Upper lobe of left lung (tissue), 6 donors: ENCODE measurements at regions not wholly inside any gene's neighbourhood (a gene's known extent, or its start where the extent isn't known, plus 50 kb on each side); places are given as distances from the start of the nearest gene placed in this dataset.
A peak's percentile ranks its signal among the peaks of the same experiment; 100 is the strongest.

Experiments used
- ATAC-seq, 2 donors: fragments of 200-7000 bp; cut with Tn5 transposase; one replicate each; pipeline ENCODE4 v1.9.1; 2022; ENCODE audit warnings: mild to moderate bottlenecking in 2 of 2, moderate library complexity in 2 of 2; ENCODE audit not compliant: low FRiP score in 2 of 2
- DNase-seq, 2 donors: peaks; one replicate each; pipeline ENCODE4 v3.0.0-alpha.2; 2019 to 2020
- H3K27ac ChIP-seq, 4 donors: fragments of 200-600 bp; sonication (generic); one replicate each; pipeline ENCODE4 v1.5.1; 2016 to 2019
- H3K27me3 ChIP-seq, 4 donors: fragments of 200-600 bp; sonication (generic); one replicate each; pipeline ENCODE4 v1.5.1; 2017 to 2019
- H3K36me3 ChIP-seq, 4 donors: fragments of 200-600 bp; sonication (generic); one replicate each; pipeline ENCODE4 v1.5.1; 2016 to 2019
- H3K4me1 ChIP-seq, 4 donors: fragments of 200-600 bp; sonication (generic); one replicate each; pipeline ENCODE4 v1.5.1; 2018 to 2019
- H3K4me3 ChIP-seq, 4 donors: fragments of 200-600 bp; sonication (generic); one replicate each; pipeline ENCODE4 v1.5.1; 2017 to 2019; ENCODE audit warnings: mild to moderate bottlenecking in 2 of 4, moderate library complexity in 1 of 4
- H3K9me3 ChIP-seq, 4 donors: fragments of 200-600 bp; sonication (generic); one replicate each; pipeline ENCODE4 v1.5.1; 2018 to 2019
- CTCF ChIP-seq, 6 experiments: fragments of 450-650 bp in 4 of 6; fragments of 200-600 bp in 2 of 6; sonication (generic) in 2 of 6; IDR thresholded peaks; one replicate each; pipeline ENCODE4 v1.5.1; 2016 to 2019; ENCODE audit warnings: antibody characterized with exemption in 6 of 6
- EP300 ChIP-seq, 4 donors: sonication (generic); formaldehyde crosslinking; IDR thresholded peaks; one replicate each; pipeline ENCODE4 v1.5.1; 2017; ENCODE audit warnings: antibody characterized with exemption in 4 of 4, control low read depth in 2 of 4
- POLR2A ChIP-seq, 4 donors: fragments of 450-650 bp; IDR thresholded peaks; one replicate each; pipeline ENCODE4 v1.5.1; 2016 to 2017; ENCODE audit warnings: antibody characterized with exemption in 4 of 4, mild to moderate bottlenecking in 2 of 4
- POLR2AphosphoS5 ChIP-seq, 2 donors: sonication (generic); formaldehyde crosslinking; IDR thresholded peaks; one replicate each; pipeline ENCODE4 v1.5.1; 2017; ENCODE audit warnings: antibody characterized with exemption in 2 of 2
- WGBS, 2 donors: methylation state at CpG; one replicate each; pipeline ENCODE4 v1.1.5; 2017 to 2018; 5-methylcytosine and 5-hydroxymethylcytosine counted together
- donor health status: DM: no; HTN: no; CAD: no; lungs with moderate emphysema.
- donor health status: DM: no; HTN: yes; CAD: no; lungs with severe emphysema.

GRCh38 chr2:120432976-120433815 lies 87.3 kb downstream of the INHBB start:
- Histone ChIP-seq H3K27me3 (no peaks in the 10 kb centered on the region), H3K4me1 (no peaks in the 10 kb centered on the region), H3K9me3 (no peaks in the 10 kb centered on the region), H3K27ac (no peak overlapping the region), H3K4me3 (no peak overlapping the region), H3K36me3 (no peaks in the 10 kb centered on the region)
- TF ChIP-seq POLR2A (IDR thresholded peaks at IDR 0.05), result no peak
- TF ChIP-seq EP300 (IDR thresholded peaks at IDR 0.05), result no peak
- no peak for TF ChIP-seq POLR2AphosphoS5 (IDR thresholded peaks at IDR 0.05)
- TF ChIP-seq CTCF (IDR thresholded peaks at IDR 0.05), result no peak
- no peak for DNase-seq
- 91 to 92% methylated on average over 8 to 16 of the region's 17 CpGs for WGBS, 2 donors
- no peak for ATAC-seq

- DNase-seq (no peak), ATAC-seq (no peak)
- no peak overlapping the region for H3K4me3 ChIP-seq
- H3K27ac ChIP-seq, result no peak overlapping the region
- 90% methylated on average over 7 of the region's 7 CpGs; no CpG with 5 or more reads in 1 of the 2 donors for WGBS, 2 donors
- no peaks in the 10 kb centered on the region for H3K27me3 ChIP-seq
- H3K36me3 ChIP-seq, result no peaks in the 10 kb centered on the region
- no peaks in the 10 kb centered on the region for H3K9me3 ChIP-seq
- TF ChIP-seq EP300 (IDR thresholded peaks at IDR 0.05) (no peak), POLR2AphosphoS5 (IDR thresholded peaks at IDR 0.05) (no peak), CTCF (IDR thresholded peaks at IDR 0.05) (no peak), POLR2A (IDR thresholded peaks at IDR 0.05) (no peak)
- no peaks in the 10 kb centered on the region for H3K4me1 ChIP-seq
These were observed 87.9 kb downstream of the INHBB start for GRCh38 chr2:120433816-120434290.

DNA sequence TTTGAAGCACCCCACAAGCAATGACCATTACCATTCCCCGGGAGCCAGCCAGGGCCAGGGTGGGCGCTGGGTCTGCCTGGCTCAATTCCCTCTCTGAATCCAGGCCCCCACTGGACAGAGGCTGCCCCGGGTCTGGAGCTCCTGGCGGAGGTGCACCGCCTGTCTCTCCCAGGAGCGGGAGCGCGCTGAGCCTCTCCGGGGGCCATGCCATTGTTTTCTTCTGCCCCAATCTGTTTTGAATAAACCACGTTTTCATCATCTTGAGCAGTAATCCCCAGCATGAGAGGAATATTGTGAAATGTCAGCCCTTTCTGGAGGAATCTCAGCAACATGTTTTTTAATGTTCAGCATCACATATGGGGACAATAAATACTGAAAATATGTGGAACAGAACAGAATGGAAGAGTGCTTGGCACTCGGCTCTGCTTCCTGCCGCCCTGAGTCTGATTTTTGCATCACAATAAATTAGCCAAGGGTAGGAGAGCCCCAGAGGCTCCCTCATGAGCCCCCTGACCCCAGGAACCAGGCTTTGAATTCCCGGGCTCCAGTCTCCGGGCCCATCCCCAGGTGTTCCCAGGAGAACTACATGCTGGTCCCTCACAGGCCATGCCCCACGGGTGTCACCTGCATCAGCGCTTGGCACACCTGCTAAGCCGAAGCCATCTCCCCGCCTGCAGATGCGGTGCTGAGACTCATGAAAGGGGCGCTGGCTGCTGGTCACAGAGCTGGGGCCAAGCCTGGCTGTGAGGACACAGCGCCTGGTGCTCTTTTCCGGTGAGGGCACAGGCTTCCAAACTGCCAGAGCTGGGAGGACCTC lies 88.8 kb downstream of the INHBB start:
- Histone ChIP-seq H3K4me1 (no peaks in the 10 kb centered on the region), H3K9me3 (no peaks in the 10 kb centered on the region), H3K27me3 (no peaks in the 10 kb centered on the region), H3K27ac (no peak overlapping the region), H3K36me3 (no peaks in the 10 kb centered on the region), H3K4me3 (no peak overlapping the region)
- DNase-seq (peak in 1 of 2 donors; percentile 62), ATAC-seq (no peak)
- WGBS, 2 donors, result 75 to 76% methylated on average over 18 to 22 of the region's 22 CpGs
- no peak for TF ChIP-seq POLR2AphosphoS5 (IDR thresholded peaks at IDR 0.05)
- no peak for TF ChIP-seq CTCF (IDR thresholded peaks at IDR 0.05)

DNA sequence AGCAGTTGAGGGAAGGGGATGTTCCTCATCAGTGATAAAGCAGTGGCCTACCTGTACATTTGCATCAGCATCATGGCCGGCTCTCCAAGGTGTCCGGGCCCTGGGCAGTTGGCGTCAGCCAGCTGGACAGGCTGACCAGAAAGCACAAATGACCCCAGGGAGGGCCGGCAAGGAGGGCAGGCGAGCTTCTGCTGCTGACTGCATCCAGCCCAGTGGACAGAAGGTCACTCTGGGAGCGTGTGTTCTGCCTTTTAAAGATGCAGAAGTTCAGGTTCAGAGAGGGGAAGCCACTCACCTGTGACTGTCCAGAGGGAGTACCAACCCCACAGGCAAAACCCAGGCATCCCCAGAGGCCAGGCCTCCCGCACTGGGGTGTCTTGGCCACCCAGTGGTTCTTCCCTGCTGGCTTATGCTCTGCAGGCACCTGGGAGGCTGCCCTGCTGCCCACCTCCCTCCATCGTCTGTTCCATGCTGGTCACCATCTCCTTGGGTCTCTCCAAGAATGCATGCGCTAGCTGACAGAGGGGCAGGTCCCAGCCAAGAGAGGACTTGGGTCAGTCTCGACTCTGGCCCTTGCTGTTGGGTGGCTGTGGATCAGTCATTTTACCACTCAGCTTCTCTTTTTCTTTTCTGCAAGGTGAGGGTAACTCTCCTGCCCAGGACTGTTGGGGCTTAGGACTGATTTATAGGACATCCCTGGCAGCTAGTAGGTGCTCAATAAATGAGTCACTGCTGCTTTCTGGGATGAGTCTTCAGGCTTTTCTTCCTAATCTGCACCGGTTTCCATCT lies 89.9 kb downstream of the INHBB start:
- no peaks in the 10 kb centered on the region for H3K4me1 ChIP-seq
- no peaks in the 10 kb centered on the region for H3K27me3 ChIP-seq
- H3K9me3 ChIP-seq, result no peaks in the 10 kb centered on the region
- no peaks in the 10 kb centered on the region for H3K36me3 ChIP-seq
- no peak for ATAC-seq
- H3K4me3 ChIP-seq, result no peak overlapping the region
- DNase-seq, result peak in 1 of 2 donors; percentile 31
- WGBS, 2 donors, result 83 to 91% methylated on average over 7 to 11 of the region's 11 CpGs
- H3K27ac ChIP-seq, result no peak overlapping the region
- TF ChIP-seq CTCF (IDR thresholded peaks at IDR 0.05) (no peak), EP300 (IDR thresholded peaks at IDR 0.05) (no peak), POLR2AphosphoS5 (IDR thresholded peaks at IDR 0.05) (no peak), POLR2A (IDR thresholded peaks at IDR 0.05) (no peak)
